ENCODE measurements at regions not wholly inside any gene's neighbourhood (a gene's known extent, or its start where the extent isn't known, plus 50 kb on each side); places are given as distances from the start of the nearest gene placed in this dataset.

DNA sequence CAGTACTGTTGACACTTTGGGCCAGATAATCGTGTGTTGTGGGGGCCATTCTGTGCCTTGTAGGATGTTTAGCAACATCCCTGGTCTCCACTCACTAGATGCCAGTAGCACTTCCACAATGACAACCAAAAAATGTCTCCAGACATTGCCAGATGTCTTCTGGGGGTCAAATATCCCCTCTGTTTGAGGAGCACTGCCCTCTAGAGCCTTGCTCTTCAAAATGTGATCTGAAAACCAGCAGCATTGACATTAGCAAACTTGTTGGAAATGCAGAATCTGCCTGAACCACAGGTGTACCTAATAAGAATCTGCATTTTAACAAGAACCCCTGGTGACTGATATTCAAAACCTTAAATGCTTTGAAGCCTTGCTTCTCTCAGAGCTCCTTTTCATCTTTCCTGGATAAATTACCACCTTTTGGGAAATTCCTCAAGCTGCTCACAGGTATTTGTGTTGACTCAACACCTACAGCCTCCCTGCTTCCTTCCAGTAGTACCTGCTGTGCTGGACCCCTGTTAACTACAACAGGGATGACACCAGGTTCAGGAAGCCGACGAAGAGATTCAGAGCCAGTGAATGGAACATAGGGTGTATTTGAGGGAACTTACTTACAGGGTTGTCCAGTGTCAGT lies 459.0 kb upstream of the NR3C2 start:
- TF ChIP-seq, protein P1, sequence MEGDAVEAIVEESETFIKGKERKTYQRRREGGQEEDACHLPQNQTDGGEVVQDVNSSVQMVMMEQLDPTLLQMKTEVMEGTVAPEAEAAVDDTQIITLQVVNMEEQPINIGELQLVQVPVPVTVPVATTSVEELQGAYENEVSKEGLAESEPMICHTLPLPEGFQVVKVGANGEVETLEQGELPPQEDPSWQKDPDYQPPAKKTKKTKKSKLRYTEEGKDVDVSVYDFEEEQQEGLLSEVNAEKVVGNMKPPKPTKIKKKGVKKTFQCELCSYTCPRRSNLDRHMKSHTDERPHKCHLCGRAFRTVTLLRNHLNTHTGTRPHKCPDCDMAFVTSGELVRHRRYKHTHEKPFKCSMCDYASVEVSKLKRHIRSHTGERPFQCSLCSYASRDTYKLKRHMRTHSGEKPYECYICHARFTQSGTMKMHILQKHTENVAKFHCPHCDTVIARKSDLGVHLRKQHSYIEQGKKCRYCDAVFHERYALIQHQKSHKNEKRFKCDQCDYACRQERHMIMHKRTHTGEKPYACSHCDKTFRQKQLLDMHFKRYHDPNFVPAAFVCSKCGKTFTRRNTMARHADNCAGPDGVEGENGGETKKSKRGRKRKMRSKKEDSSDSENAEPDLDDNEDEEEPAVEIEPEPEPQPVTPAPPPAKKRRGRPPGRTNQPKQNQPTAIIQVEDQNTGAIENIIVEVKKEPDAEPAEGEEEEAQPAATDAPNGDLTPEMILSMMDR (IDR thresholded peaks at IDR 0.05; ENCODE audit: low read depth, low read length, poor library complexity, severe bottlenecking) = no peak
- no peak for TF ChIP-seq EZH2phosphoT487 (IDR thresholded peaks at IDR 0.05; ENCODE audit: borderline replicate concordance, low read length)
